ENCODE measurements at regions not wholly inside any gene's neighbourhood (a gene's known extent, or its start where the extent isn't known, plus 50 kb on each side); places are given as distances from the start of the nearest gene placed in this dataset.

DNA sequence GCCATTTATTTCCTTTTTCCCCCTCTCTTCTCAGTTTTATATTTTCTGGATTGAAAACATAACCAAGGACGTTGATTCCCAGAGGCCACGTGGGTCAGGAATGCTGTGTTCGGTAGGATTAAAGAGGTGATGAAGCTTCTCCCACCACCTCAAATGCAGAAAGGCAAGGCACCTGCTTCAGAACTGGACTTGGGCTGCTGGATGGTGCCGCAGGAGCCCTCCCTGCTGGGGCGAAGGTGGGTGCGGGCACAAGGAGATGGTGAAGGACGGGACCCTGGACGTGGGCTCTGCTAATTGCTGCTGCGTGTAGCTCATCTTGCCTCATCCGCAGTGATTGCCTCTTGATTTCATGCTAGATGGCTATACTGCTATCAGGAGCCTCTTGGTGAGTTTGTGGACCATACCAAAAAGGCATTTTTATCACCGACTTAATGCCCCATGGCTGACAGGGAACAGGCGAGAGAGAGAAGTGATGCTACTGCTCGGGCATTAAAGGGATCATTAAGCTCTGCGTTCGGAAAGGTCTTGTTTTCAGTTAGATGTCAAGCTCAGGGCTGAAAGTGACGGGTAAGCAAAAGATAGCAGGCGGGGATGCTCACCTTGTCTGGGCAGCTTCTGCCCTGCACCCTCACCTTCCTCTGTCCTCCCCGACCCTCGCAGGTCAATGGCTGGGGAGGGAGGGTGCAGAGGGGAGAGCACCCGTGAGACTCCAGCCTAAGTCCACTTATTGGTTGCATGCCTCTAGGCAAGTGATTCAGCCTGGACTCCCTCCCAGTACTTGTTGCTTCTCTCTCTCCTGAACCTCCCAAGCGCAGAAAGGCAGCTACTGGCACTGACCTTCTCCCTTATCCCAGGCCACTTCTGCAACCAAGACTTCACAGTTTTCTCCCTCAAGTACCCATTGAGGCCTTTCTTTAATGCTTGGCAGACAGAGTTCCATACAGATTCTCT, 71.6 kb upstream of the FSTL4 start:
- no peak overlapping the region for H3K18ac ChIP-seq (ENCODE audit: insufficient read length, low read depth, low read length)
- peaks cover 6 to 8% of the 10 kb centered on the region in 2 experiments for H3K4me1 Mint-ChIP-seq
- H4K91ac ChIP-seq (ENCODE audit: insufficient read length, low read depth, low read length): no peak overlapping the region
- H2AK5ac ChIP-seq (ENCODE audit: insufficient read length, low read length): no peak overlapping the region
- H3K36me3 Mint-ChIP-seq (ENCODE audit: insufficient read depth in 1 of 3, low read depth in 3 of 3): peaks cover 0 to 2% (median 0%) of the 10 kb centered on the region in 3 experiments; a peak in 1 of 7 replicates
- H3K9ac ChIP-seq (ENCODE audit: extremely low read depth, insufficient read length, low read length): no peak overlapping the region
- H3K4me2 ChIP-seq (ENCODE audit: insufficient read depth, insufficient read length, low read length): no peak overlapping the region
- H4K8ac ChIP-seq (replicated peaks; ENCODE audit: insufficient read length, low read depth, low read length): no peak overlapping the region
- H4K20me1 ChIP-seq (ENCODE audit: control insufficient read depth, insufficient read depth, insufficient read length): peaks cover 3% of the 10 kb centered on the region
- H3K4me3 Mint-ChIP-seq: no peak overlapping the region
- no peaks in the 10 kb centered on the region for H3K4me1 ChIP-seq (ENCODE audit: insufficient read depth, low read length)
- no peaks in the 10 kb centered on the region for H3K79me2 ChIP-seq (ENCODE audit: insufficient read depth, low read length)
- peaks cover 4% of the 10 kb centered on the region; the same call in 1 of the 2 replicates for H3K27me3 Mint-ChIP-seq (ENCODE audit: low read depth)
- TF ChIP-seq, protein P1, sequence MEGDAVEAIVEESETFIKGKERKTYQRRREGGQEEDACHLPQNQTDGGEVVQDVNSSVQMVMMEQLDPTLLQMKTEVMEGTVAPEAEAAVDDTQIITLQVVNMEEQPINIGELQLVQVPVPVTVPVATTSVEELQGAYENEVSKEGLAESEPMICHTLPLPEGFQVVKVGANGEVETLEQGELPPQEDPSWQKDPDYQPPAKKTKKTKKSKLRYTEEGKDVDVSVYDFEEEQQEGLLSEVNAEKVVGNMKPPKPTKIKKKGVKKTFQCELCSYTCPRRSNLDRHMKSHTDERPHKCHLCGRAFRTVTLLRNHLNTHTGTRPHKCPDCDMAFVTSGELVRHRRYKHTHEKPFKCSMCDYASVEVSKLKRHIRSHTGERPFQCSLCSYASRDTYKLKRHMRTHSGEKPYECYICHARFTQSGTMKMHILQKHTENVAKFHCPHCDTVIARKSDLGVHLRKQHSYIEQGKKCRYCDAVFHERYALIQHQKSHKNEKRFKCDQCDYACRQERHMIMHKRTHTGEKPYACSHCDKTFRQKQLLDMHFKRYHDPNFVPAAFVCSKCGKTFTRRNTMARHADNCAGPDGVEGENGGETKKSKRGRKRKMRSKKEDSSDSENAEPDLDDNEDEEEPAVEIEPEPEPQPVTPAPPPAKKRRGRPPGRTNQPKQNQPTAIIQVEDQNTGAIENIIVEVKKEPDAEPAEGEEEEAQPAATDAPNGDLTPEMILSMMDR (conservative IDR thresholded peaks at IDR 0.05): no peak
- H3K79me1 ChIP-seq (ENCODE audit: insufficient read depth, low read depth, low read length, poor library complexity, severe bottlenecking): no peaks in the 10 kb centered on the region
- H3K4ac ChIP-seq (ENCODE audit: low read depth, low read length): no peak overlapping the region
- H3K27me3 ChIP-seq (ENCODE audit: insufficient read depth, low read length): no peaks in the 10 kb centered on the region
- H2BK15ac ChIP-seq (ENCODE audit: low read depth, low read length): no peak overlapping the region
- no peak overlapping the region for H4K5ac ChIP-seq (ENCODE audit: insufficient read length, low read depth, low read length)
- no peak overlapping the region for H3K56ac ChIP-seq (ENCODE audit: insufficient read length, low read depth, low read length)
- WGBS (ENCODE audit: extremely low coverage, insufficient read length, low lambda C conversion rate): no CpG with 5 or more reads among the region's 21 CpGs
- H3K23ac ChIP-seq (ENCODE audit: insufficient read length, low read depth, low read length): no peak overlapping the region
- H2BK120ac ChIP-seq (ENCODE audit: low read depth, low read length, poor library complexity, severe bottlenecking): no peak overlapping the region
- no peak overlapping the region for H2AFZ ChIP-seq (ENCODE audit: low read length)
- H3K27ac Mint-ChIP-seq: no peak overlapping the region
- no peak overlapping the region for H3K27ac ChIP-seq (ENCODE audit: insufficient read length, low read depth, low read length)
- no peak overlapping the region for H3T11ph ChIP-seq (ENCODE audit: low read length)
- H3K9me3 ChIP-seq (ENCODE audit: control insufficient read depth, low read depth, low read length): no peaks in the 10 kb centered on the region
- H2BK5ac ChIP-seq (ENCODE audit: insufficient read length, low read length): no peak overlapping the region
- H3K23me2 ChIP-seq (ENCODE audit: insufficient read length, low read depth, low read length, poor library complexity, severe bottlenecking): no peaks in the 10 kb centered on the region
- no peak overlapping the region for H2BK20ac ChIP-seq (ENCODE audit: low read depth, low read length, poor library complexity, severe bottlenecking)
- DNase-seq: no peak
- no peaks in the 10 kb centered on the region for H3K9me3 Mint-ChIP-seq
- H3K14ac ChIP-seq (ENCODE audit: insufficient read depth, low read length): no peak overlapping the region
- no peak overlapping the region for H2BK12ac ChIP-seq (ENCODE audit: insufficient read length, low read depth, low read length)
